Activated T-helper 1 cell treated with anti-CD3 and anti-CD28 coated beads, Interleukin-12 subunit alpha, Interleukin-12 subunit beta, Interleukin-2, Interleukin-4 antibody, amounts not matched to agents 30 ng/mL and 10 ng/mL and 1 ng/mL, durations not matched to agents 14 hours and 24 hours and 36 hours (primary cell): ENCODE measurements at regions not wholly inside any gene's neighbourhood (a gene's known extent, or its start where the extent isn't known, plus 50 kb on each side); places are given as distances from the start of the nearest gene placed in this dataset.
"Not testable (repeated sequence)": the region's sequence is repeated elsewhere in the genome, so short reads cannot be mapped to it uniquely, and the experiment has no call there.

Experiments used
- DNase-seq: peaks from one replicate; pipeline ENCODE4 v3.0.0; 2021; ENCODE audit warnings: low spot score
- H3K27ac Mint-ChIP-seq: one replicate; pipeline ENCODE4 v1.8.0; 2021; ENCODE audit warnings: mild to moderate bottlenecking, mixed read lengths
- H3K27me3 Mint-ChIP-seq: one replicate; pipeline ENCODE4 v1.8.0; 2022; ENCODE audit warnings: mild to moderate bottlenecking, moderate library complexity, mixed read lengths; ENCODE audit not compliant: insufficient read depth
- H3K36me3 Mint-ChIP-seq: one replicate; pipeline ENCODE4 v1.8.0; 2021; ENCODE audit warnings: low read depth, mixed read lengths
- H3K4me1 Mint-ChIP-seq: one replicate; pipeline ENCODE4 v1.8.0; 2021; ENCODE audit warnings: low read depth, mixed read lengths
- H3K4me3 Mint-ChIP-seq: one replicate; pipeline ENCODE4 v1.8.0; 2021; ENCODE audit warnings: mild to moderate bottlenecking, moderate library complexity, mixed read lengths
- H3K9me3 Mint-ChIP-seq: one replicate; pipeline ENCODE4 v1.8.0; 2021; ENCODE audit warnings: mixed read lengths
- intact Hi-C: fragments of 100-400 bp; cut with micrococcal nuclease; formaldehyde crosslinking; loops from one replicate; pipeline ENCODE4 v1.15.1; 2024

DNA sequence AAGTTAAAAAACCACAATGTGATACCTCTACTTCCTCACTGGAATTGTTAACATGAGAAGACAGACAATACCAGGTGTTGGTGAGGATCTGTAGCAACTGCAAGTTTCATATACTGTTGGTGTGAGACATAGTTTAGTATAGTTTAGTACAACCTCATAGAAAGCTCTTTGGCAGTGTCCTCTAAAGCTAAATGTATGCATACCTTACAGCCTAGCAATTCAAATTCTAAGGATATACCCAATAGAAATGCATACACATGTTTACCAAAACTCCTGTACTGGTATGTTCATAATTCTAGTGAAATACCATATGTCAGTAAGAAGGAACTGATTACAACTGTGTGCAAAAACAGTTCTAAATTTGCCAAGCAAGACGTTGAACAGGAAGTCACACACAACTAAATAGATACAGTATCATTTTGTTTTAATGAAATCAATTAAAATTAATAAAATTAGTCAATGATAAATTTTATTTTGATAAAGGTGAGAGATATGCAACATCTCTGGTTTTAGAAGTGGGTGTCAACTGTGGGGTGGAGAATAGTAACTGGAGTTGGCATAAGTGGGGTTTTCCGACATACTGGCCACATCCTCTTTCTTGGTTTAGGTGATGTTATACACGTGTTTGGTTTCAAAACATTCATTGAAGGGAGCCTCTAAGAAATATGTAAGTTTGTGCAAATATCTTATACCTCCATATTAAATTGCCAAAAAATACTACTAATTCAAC lies 450.7 kb downstream of the PTPRC start:
- H3K27ac Mint-ChIP-seq = peak overlapping the region; percentile 71
- peaks cover 43% of the 10 kb centered on the region for H3K9me3 Mint-ChIP-seq
- H3K27me3 Mint-ChIP-seq = no peaks in the 10 kb centered on the region
- peaks cover 53% of the 10 kb centered on the region for H3K4me1 Mint-ChIP-seq
- H3K4me3 Mint-ChIP-seq = peak overlapping the region; percentile 32
- DNase-seq = peak; percentile 57
- H3K36me3 Mint-ChIP-seq = peaks cover 36% of the 10 kb centered on the region
- intact Hi-C loops = loop anchor here (1.0 to 5.0 kb wide), 4 partner anchors 48 to 1312 kb away; partner anchors contain the start of gene DENND1B

DNA sequence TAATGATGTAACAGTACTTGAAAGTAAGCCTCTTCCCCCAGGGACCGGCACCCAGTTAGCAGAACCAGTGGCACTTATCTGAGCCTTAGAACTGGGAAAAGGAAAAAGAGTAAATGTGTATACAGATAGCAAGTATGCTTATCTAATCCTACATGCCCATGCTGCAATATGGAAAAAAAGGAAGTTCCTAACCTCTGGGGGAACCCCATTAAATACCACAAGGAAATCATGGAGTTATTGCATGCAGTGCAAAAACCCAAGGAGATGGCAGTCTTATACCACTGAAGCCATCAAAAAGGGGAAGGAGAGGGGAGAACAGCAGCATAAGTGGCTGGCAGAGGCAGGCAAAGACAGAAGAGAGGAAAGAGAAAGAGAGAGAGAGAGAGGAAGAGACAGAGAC lies 456.8 kb downstream of the PTPRC start:
- peaks cover 37% of the 10 kb centered on the region for H3K4me1 Mint-ChIP-seq
- H3K27me3 Mint-ChIP-seq, intact Hi-C loops, H3K27ac Mint-ChIP-seq, DNase-seq, H3K4me3 Mint-ChIP-seq: not testable (repeated sequence)
- peaks cover 23% of the 10 kb centered on the region for H3K36me3 Mint-ChIP-seq
- peaks cover 47% of the 10 kb centered on the region for H3K9me3 Mint-ChIP-seq

DNA sequence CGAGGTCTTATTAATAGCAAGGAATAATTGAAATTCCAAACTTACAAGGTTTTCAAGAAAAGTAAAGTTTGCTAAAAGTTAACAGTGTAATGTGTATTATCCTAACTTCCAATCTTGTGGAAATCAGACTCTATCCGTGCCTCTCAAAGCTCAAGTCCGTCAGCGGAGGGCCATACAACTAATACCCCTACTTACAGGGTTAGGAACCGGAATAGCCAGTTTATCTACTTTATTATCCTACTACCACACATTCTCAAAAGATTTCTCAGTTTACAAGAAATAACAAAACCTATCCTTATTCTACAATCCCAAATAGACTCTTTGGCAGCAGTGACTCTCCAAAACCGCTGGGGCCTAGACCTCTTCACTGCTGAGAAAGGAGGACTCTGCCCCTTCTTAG lies 457.8 kb downstream of the PTPRC start:
- Mint-ChIP-seq H3K4me1 (peaks cover 42% of the 10 kb centered on the region), H3K4me3 (no peak overlapping the region), H3K9me3 (peaks cover 51% of the 10 kb centered on the region), H3K27ac (no peak overlapping the region), H3K27me3 (no peaks in the 10 kb centered on the region), H3K36me3 (peaks cover 21% of the 10 kb centered on the region)
- intact Hi-C loops = no loop called here
- no peak for DNase-seq

DNA sequence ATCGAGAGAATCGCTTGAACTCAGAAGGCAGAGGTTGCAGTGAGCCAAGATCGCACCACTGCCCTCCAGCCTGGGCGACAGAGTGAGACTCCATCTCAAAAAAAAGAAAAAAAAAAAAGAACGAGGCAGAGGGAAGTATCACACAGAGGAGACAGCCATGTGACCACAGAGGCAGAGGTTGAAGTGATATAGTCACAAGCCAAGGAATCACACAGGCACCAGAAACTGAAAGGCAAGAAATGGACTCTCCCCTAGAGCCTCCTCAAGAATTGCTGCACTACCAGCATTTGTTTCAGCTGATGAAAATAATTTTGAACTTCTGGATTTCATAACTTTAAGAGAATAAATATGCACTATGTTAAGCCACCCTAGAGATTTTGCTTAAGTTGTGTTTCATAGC lies 459.6 kb downstream of the PTPRC start:
- H3K9me3 Mint-ChIP-seq = peaks cover 52% of the 10 kb centered on the region
- peaks cover 52% of the 10 kb centered on the region for H3K4me1 Mint-ChIP-seq
- H3K36me3 Mint-ChIP-seq = peaks cover 13% of the 10 kb centered on the region
- no peak overlapping the region for H3K27ac Mint-ChIP-seq
- H3K4me3 Mint-ChIP-seq = no peak overlapping the region
- no peak for DNase-seq
- intact Hi-C loops = no loop called here
- H3K27me3 Mint-ChIP-seq = no peaks in the 10 kb centered on the region

DNA sequence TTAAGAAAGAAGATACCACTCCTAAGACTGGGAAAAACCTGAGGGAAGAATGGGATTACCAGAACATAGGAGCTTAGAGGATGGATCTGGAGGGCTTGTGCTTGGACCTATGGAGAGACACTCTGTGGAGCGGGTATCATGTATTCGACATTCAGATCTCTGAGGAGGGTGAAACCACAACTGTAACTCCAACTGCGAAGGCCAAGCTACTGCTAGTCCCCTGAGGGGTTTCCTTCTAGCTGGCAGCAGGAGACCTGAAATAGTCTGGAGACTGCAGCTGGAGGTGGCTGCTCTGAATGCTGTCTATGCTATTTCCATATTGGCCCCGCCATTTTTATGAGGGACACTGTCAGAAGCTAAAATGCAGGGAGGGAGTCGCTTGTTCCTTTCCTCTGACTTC lies 462.3 kb downstream of the PTPRC start:
- peaks cover 52% of the 10 kb centered on the region for H3K9me3 Mint-ChIP-seq
- no peaks in the 10 kb centered on the region for H3K27me3 Mint-ChIP-seq
- DNase-seq = no peak
- no peak overlapping the region for H3K27ac Mint-ChIP-seq
- H3K4me3 Mint-ChIP-seq = no peak overlapping the region
- intact Hi-C loops = no loop called here
- peaks cover 43% of the 10 kb centered on the region for H3K4me1 Mint-ChIP-seq
- H3K36me3 Mint-ChIP-seq = peaks cover 14% of the 10 kb centered on the region

DNA sequence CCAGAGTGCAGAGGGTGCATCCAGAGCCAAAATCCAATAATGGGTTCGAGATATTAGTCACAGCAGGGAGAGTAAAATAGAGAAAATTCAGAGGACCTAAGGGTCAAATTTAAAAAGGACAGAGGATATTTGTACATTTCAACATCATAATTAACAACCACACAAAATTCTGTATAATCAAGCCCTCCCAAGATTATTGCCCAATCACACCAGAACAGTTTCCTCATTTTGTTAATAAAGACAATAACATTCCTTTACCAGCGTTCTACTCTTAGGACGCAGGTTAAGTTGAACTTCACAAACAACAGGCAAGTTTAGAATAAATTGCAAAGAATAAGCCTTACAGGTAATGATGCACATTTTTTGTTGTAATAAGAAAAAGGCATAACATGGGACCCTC lies 462.8 kb downstream of the PTPRC start:
- Mint-ChIP-seq H3K4me3 (no peak overlapping the region), H3K36me3 (peaks cover 19% of the 10 kb centered on the region), H3K27ac (no peak overlapping the region), H3K27me3 (no peaks in the 10 kb centered on the region), H3K9me3 (peaks cover 52% of the 10 kb centered on the region), H3K4me1 (peaks cover 38% of the 10 kb centered on the region)
- intact Hi-C loops = no loop called here
- DNase-seq = no peak

DNA sequence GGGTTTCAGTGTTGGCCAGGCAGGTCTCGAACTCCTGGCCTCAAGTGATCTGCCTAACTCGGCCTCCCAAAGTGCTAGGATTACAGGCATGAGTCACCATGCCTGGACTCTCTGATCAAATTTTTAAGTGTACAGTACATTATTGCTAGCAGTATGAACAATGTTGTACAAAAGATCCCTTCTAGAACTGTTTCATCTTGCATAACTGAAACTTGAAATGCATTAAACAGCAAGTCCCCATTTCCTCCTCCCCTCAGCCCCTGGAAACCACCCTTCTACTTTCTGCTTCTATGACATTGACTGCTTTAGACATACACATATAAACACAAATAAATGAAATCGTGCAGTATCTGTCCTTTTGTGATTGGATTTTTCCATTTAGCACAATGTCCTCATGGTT lies 463.4 kb downstream of the PTPRC start:
- Mint-ChIP-seq H3K36me3 (peaks cover 19% of the 10 kb centered on the region), H3K27ac (no peak overlapping the region), H3K4me1 (peaks cover 37% of the 10 kb centered on the region), H3K9me3 (peaks cover 56% of the 10 kb centered on the region), H3K4me3 (no peak overlapping the region), H3K27me3 (no peaks in the 10 kb centered on the region)
- intact Hi-C loops = no loop called here
- DNase-seq = no peak

DNA sequence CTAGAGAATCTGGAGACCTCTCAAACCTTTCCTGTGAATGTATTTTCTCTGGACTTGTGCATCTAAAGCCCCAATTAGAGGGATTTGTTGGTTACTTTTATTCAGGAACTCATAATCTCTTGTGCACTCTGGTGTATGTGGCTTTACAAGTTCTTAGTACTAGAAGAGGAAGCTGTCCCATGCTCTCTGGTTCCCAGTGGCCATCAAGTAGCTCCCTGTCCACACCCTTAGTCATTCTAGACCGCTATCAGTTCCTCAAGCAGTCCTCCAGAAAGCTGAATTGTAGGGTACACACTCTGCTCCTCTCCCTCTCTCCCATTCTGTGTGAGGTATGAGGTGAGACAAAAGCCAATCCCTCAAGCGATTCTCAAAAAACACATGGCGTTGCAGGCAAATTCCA lies 470.3 kb downstream of the PTPRC start:
- Mint-ChIP-seq H3K9me3 (peaks cover 71% of the 10 kb centered on the region), H3K4me3 (no peak overlapping the region), H3K36me3 (peaks cover 37% of the 10 kb centered on the region), H3K27me3 (no peaks in the 10 kb centered on the region), H3K27ac (no peak overlapping the region), H3K4me1 (peaks cover 31% of the 10 kb centered on the region)
- DNase-seq = no peak
- intact Hi-C loops = no loop called here

DNA sequence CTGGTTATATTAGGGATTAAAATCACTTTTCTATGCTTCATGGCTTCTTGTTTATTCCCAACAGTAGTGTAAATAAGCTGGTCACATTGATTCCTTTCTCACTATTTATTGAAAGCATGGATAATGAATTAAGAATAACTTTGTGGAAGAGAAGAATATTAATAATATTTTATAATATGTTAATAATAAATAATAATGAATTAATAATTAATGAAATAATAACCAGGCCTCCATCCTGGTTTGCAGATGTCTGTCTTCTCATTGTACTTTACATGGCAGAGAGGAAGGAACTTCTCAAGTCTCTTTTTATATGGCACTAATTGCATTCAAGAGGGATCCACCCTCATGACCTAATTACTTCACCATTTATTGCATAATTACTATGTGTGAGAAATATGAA lies 473.5 kb downstream of the PTPRC start:
- no peak for DNase-seq
- Mint-ChIP-seq H3K4me1 (peaks cover 31% of the 10 kb centered on the region), H3K27ac (no peak overlapping the region), H3K4me3 (no peak overlapping the region), H3K9me3 (peaks cover 52% of the 10 kb centered on the region), H3K27me3 (no peaks in the 10 kb centered on the region), H3K36me3 (peaks cover 24% of the 10 kb centered on the region)
- intact Hi-C loops = loop anchor here (2.0 to 5.0 kb wide), 7 partner anchors 72 to 350 kb away; no protein-coding TSS in a partner anchor

DNA sequence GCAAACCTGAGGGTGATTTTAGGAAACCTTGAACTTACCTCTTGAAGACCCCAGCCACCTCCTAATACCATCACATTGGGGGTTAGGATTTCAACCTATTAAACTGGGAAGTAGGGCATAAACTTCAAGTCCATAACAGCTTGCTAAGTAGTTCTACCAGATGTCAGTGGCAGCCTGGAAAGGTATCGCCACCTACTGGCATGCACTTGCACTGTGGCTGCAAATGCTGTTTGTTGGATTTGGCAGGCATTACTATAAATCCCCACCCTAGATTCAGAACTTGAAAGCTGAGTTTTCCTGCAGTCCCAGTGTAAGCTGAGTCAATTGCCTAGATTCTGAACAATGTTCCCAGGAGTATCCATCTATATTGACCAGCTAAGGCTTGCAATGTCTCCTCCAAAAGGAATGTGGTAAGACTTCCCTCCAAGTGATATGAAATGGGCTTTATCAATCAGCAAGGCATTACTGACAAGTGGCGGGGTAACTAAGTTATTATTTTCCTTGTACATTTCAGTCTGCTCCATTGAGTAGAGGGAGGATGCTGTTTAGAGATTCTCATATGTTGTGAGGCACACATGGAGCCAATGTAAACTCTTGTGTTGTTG lies 474.5 kb downstream of the PTPRC start:
- intact Hi-C loops = loop anchor here (1.0 to 5.0 kb wide), 8 partner anchors 73 to 351 kb away; no protein-coding TSS in a partner anchor
- Mint-ChIP-seq H3K4me3 (no peak overlapping the region), H3K36me3 (peaks cover 24% of the 10 kb centered on the region), H3K9me3 (peaks cover 49% of the 10 kb centered on the region), H3K27ac (no peak overlapping the region), H3K4me1 (peaks cover 31% of the 10 kb centered on the region), H3K27me3 (no peaks in the 10 kb centered on the region)
- peak; percentile 58 for DNase-seq

DNA sequence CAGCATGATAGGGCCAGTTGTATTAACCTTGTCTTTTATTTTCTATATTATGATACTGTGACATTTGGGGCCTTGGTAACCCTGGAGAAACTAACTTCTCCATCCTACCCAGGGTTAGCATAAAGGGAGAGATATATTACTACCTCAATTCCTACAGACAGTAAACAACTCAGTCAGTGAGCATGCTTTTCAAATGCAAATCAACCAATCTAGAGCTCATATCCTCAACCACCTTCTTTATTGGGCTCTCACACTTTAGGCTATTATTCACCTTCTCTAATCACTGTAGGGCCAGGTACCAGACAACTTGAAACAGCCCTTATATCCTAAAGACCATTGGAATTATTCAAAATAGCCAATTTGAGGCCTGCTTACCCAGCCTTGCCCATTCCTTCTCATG lies 477.6 kb downstream of the PTPRC start:
- DNase-seq = no peak
- Mint-ChIP-seq H3K27ac (no peak overlapping the region), H3K9me3 (peaks cover 24% of the 10 kb centered on the region), H3K4me3 (no peak overlapping the region), H3K4me1 (peaks cover 13% of the 10 kb centered on the region), H3K27me3 (no peaks in the 10 kb centered on the region), H3K36me3 (peaks cover 9% of the 10 kb centered on the region)
- intact Hi-C loops = no loop called here

DNA sequence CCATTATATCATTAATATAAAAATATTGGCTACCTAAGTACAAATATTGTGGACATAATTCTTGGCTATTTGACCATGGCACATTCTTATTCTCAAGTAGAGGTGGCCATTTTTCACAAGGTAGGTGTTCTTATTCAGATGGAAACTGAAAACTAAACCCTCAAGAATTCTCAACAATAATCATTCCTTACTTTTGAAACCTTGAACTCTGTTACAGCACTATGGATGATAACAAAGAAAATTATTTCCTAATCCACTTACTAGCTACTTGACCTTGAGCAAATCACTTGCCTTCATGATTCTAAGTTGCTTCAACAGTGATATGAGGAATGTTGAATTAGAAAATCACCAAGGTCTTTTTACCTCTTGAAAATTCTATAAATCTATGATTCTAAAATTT lies 482.2 kb downstream of the PTPRC start:
- H3K4me3 Mint-ChIP-seq = no peak overlapping the region
- intact Hi-C loops = loop anchor here (5.0 kb wide), 1 partner anchor 51 kb away; no protein-coding TSS in a partner anchor
- H3K27ac Mint-ChIP-seq = no peak overlapping the region

DNA sequence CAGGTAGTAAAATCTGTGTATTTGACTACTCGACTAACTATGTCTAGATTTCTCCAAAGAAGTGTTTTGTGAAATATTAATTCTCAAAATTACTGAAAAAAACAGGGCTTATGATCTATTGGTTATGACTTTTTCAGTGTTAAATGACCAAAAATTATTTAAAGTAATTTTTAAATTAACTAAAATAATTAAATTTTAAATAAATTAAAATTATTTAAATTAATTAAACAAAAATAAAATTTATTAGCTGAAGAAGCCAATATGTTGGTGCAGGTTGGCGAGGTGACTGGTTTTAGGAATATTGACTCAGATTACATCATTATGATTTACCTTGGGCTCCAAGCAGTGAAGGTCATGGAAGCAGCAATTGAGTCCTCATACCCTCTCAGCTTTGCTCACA lies 483.2 kb downstream of the PTPRC start:
- no peak overlapping the region for H3K4me3 Mint-ChIP-seq
- H3K27ac Mint-ChIP-seq = no peak overlapping the region
- peaks cover 18% of the 10 kb centered on the region for H3K4me1 Mint-ChIP-seq
- DNase-seq = no peak
- intact Hi-C loops = loop anchor here (5.0 kb wide), 1 partner anchor 50 kb away; no protein-coding TSS in a partner anchor
- H3K9me3 Mint-ChIP-seq = peaks cover 7% of the 10 kb centered on the region
- peaks cover under 1% of the 10 kb centered on the region for H3K27me3 Mint-ChIP-seq
- H3K36me3 Mint-ChIP-seq = peaks cover 2% of the 10 kb centered on the region

More for the DNA sequence above, 482.2 kb downstream of the PTPRC start:
- DNase-seq = no peak
- H3K9me3 Mint-ChIP-seq = peaks cover 7% of the 10 kb centered on the region
- H3K27me3 Mint-ChIP-seq = no peaks in the 10 kb centered on the region
- peaks cover 4% of the 10 kb centered on the region for H3K36me3 Mint-ChIP-seq
- H3K4me1 Mint-ChIP-seq = peaks cover 18% of the 10 kb centered on the region
